Astrocyte of the spinal cord (primary cell): ENCODE measurements at regions not wholly inside any gene's neighbourhood (a gene's known extent, or its start where the extent isn't known, plus 50 kb on each side); places are given as distances from the start of the nearest gene placed in this dataset.

Source experiments
- DNase-seq: peaks from one replicate; pipeline ENCODE4 v3.0.0; 2011; ENCODE audit warnings: low read depth, low spot score
- H3K4me3 ChIP-seq: 2 replicates; pipeline ENCODE4 v1.5.1; 2011; ENCODE audit warnings: low read depth, mild to moderate bottlenecking, low read length, moderate library complexity
- CTCF ChIP-seq: IDR thresholded peaks from 2 replicates; pipeline ENCODE4 v1.5.1; 2012; ENCODE audit warnings: low read depth, mild to moderate bottlenecking, low read length, inconsistent platforms
- in situ Hi-C: cut with HindIII; loops from 2 replicates; pipeline ENCODE4 v1.10.0; 2017; ENCODE audit warnings: low sequenced_read_pairs

- TF ChIP-seq CTCF = no peak
Measured at GRCh38 chr4:25560605-25561004, 95.0 kb upstream of the SLC34A2 start.

DNA sequence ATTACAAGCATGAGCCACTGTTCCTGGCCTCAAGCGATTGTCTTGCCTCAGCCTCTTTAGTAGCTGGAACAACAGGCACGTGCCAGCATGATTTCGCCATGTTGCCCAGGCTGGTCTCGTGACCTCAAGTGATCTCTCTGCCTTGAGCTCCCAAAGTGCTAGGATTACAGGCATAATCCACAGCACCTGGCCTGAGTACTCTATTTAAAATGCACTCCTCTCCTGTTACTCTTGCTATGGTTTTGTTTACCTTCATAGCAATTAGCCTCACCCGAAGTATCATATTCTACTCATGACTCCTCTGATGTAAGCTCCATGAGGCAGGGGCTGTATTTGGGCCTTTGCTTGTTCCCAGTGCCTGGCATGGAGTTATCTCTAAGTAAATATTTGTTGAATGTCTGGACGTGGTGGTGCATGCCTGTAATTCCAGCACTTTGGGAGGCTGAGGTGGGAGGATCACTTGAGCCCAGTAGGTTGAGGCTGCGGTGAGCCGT is 92.5 kb upstream of the SLC34A2 start:
- TF ChIP-seq CTCF = no peak
- DNase-seq = no peak

More at GRCh38 chr4:25560605-25561004, 95.0 kb upstream of the SLC34A2 start:
- in situ Hi-C loops = no loop called here
- no peak overlapping the region for H3K4me3 ChIP-seq
- no peak for DNase-seq

DNA sequence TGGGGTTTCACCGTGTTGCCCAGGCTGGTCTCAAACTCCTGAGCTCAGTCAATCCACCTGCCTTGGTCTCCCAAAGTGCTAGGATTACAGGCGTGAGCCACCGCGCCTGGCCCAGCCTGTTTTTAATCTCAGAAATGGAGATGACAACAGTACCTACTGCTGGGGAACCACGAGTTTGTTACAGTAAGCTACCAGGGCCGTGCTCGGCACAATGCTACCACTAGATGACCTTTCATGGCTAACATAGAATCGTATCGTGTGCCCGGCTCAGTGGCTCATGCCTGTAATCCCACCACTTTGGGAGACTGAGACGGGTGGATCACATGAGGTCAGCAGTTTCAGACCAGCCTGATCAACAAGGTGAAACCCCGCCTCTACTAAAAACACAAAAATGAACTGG is 90.8 kb upstream of the SLC34A2 start:
- in situ Hi-C loops = no loop called here
- DNase-seq = no peak
- no peak for TF ChIP-seq CTCF
- no peak overlapping the region for H3K4me3 ChIP-seq

More for the DNA sequence above, 92.5 kb upstream of the SLC34A2 start:
- in situ Hi-C loops = no loop called here
- no peak overlapping the region for H3K4me3 ChIP-seq

DNA sequence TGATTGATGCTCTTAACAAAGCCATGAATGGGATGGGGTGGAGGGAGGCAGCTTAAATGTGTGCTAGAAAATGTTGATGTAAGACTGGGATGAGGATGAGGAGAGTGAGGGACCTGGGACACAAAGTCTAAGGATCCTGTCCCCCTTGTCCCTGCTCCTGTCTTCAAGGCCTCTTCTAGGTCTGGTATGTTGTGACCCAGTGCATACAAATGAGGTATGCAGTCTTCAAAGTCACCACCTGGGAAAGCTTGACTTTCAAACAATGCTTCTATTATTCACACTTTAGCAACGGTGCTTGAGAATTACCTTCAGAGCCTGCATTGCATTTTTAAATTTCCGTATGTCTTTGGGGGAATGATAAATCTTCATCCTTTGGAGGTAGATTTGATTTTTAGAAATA is 88.4 kb upstream of the SLC34A2 start:
- TF ChIP-seq CTCF = no peak
- in situ Hi-C loops = no loop called here
- no peak for DNase-seq
- no peak overlapping the region for H3K4me3 ChIP-seq

- H3K4me3 ChIP-seq = no peak overlapping the region
- in situ Hi-C loops = no loop called here
- no peak for DNase-seq
- no peak for TF ChIP-seq CTCF
Measured at GRCh38 chr4:25569716-25570115, 85.9 kb upstream of the SLC34A2 start.

GRCh38 chr4:25575611-25576010 is 80.0 kb upstream of the SLC34A2 start:
- DNase-seq = no peak
- no peak for TF ChIP-seq CTCF
- in situ Hi-C loops = no loop called here

DNA sequence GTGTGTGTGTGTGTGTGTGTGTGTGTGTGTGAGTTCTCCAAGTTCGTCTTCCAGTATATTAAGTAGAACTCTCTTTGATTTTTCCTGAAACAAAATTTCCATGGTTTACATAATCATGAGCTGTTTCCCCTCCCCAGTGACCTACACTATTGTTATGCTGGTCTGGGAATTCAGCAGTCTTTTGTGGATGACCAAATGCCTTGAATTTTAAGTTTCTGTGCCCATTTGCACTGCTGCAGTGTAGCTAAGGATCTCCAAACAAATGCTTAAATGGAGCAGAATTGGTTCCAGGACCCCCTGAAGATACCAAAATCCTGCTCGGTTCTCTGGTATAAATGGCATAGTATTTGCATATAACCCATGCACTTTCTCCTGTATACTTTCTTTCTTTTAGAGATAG is 77.2 kb upstream of the SLC34A2 start:
- in situ Hi-C loops = no loop called here
- no peak overlapping the region for H3K4me3 ChIP-seq
- no peak for DNase-seq
- no peak for TF ChIP-seq CTCF

More at GRCh38 chr4:25575611-25576010, 80.0 kb upstream of the SLC34A2 start:
- no peak overlapping the region for H3K4me3 ChIP-seq
